Amniotic stem cell (primary cell): ENCODE measurements at regions not wholly inside any gene's neighbourhood (a gene's known extent, or its start where the extent isn't known, plus 50 kb on each side); places are given as distances from the start of the nearest gene placed in this dataset.
"Not testable (repeated sequence)": the region's sequence is repeated elsewhere in the genome, so short reads cannot be mapped to it uniquely, and the experiment has no call there.

Experiments
- DNase-seq: peaks from one replicate; lab custom pipeline; 2025; lab: John Stamatoyannopoulos, UW

DNA sequence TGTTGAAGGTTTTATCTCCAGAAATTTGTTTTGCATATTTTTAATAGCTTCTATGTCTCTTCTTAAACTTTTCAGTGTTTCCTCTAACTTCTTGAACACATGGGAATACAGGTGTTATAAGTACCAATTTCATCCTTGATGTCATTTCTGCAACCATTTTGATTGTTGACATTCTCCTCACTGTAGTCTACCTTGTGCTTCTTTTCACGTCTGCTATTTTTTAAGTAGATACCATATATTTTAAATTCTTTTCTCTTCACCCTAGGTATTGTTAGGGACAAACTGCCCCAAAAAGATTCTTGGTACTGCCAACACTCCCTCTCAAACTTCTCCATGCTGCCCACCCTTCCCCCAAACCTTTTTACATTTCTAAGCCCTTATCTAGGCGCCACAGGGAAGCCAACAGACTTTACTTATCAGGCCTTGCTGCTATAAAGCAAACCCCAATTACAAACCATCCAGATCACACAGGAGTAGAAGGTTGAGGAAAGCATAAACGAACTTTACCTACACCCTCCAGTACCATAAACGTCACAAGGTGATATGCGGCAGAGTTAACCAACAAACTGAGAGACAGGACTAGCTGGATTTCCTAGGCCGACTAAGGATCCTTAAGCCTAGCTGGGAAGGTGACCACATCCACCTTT lies 1165.3 kb downstream of the TAF11L14 start:
- no peak for DNase-seq

DNA sequence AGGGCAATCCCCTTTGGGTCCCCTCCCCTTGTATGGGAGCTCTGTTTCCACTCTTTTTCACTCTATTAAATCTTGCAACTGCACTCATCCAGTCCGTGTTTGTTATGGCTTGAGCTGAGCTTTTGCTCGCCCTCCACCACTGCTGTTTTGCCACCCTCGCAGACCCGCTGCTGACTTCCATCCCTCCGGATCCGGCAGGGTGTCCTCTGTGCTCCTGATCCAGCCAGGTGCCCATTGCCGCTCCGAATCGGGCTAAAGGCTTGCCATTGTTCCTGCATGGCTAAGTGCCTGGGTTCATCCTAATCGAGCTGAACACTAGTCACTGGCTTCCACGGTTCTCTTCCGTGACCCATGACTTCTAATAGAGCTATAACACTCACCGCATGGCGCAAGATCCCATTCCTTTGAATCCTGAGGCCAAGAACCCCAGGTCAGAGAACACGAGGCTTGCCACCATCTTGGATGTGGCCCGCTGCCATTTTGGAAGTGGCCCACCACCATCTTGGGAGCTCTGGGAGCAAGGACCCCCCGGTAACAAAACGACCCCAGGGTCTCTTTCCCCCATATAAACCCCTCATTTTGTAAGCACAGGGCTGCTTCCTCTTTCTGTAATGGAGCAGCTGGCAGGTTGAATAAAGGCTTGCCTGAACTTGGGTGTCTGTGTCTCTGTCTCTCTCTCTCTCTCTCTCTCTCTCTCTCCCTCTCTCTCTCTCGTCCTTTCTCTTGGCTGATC lies 1166.2 kb downstream of the TAF11L14 start:
- no peak for DNase-seq

DNA sequence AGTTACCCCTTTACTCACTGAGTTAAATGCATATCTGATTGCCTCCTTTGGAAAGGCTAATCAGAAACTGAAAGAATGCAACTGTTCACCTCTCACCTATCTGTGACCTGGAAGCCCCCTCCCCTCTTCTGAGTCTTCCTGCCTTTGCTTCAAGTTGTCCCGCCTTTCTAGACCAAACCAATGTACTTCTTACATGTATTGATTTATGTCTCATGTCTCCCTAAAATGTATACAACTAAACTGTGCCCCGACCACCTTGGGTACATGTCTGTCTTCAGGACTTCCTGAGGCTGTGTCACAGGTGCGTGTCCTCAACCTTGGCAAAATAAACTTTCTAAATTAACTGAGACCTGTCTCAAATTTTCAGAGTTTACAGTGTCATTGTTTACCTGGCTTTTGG lies 1167.2 kb downstream of the TAF11L14 start:
- not testable (repeated sequence) for DNase-seq

DNA sequence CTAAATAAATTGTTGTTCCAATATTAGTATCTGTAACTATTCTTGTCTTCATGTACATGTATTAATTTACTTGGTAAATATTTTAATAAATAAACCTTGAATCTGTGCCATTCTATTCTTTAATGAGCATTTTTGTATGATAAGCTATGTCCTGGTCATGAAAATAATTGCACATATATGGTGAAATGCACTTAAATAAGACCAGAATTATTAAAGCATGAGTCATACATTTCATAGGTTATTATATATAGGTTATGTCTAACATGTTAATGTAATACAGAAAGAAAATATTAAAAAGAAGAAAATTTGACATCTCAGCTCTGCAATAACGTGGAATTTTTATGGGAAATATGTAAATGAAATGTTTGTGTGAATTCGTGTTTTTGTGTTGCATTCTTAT lies 1168.1 kb downstream of the TAF11L14 start:
- no peak for DNase-seq

DNA sequence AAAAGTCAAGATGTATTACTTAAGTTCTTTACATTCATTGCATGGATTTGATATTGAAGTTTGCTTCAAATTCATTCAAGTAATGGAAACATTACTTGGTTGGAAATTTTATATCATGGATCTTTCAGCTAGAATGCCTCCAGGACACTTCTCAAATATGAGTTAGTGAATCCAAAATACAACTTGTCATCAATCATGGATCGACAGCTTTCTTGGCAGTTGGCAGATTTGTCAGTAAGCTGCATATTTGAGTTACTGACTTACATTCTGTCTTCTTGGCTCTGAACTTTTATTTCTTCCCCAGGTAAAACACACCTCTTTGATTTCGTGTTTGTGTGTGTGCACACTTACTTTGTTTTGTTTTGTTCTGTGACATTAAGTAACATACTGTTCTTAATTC lies 1171.1 kb downstream of the TAF11L14 start:
- DNase-seq: no peak

DNA sequence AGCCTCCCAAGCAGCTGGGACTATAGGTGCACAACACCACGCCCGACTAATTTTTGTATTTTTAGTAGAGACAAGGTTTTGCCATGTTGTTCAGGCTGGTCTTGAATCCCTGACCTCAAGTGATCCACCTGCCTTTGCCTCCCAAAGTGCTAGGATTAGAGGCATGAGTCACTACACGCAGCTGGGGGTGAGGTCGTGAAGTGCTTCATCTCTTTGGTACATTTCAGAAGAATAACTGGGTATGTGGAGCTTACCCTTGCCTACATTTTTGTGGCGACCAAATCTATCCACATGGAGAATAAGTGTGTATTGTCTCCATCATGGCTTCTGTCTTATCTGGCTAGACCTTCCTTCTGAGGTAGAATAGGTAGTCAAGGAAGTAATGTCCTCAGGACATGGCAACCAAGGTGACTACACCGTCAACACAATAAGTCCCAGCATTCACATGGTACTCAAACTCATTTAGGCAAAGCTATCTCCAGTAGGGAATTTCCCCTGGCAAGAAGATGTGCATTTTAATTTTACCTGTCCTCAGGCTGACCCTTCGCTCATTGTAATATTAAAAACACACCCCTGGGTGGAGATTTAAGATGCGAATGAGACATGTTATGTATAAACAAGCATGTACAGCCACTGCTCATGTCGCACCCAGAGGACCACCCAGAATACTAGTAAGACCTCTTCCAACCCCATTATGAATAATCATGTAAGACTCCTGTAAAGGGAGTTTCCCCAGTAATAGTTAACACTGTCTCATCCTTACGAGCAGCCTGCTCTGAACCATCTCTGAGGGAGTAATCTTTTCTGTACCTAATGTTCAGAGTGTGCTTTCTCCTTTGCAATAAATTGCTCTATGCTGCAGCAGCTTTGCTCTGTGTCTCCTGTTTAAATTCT lies 1173.2 kb downstream of the TAF11L14 start:
- DNase-seq: no peak

DNA sequence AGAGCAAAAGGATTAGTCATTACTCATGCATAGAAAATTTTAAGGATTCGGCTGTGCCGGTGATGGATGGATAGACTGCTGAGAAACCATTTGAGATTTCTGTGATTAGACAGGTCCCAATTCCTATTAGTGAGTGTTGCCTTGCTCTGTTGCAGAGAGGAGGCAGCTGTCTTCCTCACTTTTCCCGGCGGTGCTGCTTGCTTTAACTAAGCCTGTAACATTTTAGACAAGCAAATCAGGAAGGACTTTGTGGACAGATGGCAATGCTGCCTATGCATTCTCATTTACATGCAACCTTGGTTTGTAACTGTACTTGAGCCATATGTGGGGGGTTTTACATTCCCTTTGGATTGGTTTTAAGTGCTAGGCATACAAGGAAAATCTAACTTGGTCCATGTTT lies 1176.3 kb downstream of the CDH18 start:
- DNase-seq: no peak

DNA sequence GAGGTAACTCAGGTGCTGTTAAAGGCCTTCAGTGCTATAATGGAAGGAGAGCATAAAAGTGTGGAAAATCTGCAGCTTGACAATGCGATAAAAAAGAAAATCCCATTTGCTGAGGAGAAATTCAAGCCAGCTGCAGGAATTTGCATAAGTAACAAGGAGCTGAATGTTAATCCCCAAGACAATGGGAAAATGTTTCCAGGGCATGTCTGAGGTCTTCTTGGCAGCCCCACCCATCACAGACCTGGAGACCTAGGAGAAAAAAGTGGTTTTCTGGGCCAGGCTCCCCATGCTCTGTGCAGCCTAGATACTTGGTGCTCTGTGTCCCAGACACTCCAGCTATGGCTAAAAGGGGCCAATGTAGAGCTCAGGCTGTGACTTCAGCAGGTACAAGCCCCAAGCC lies 1159.6 kb downstream of the CDH18 start:
- DNase-seq: no peak

DNA sequence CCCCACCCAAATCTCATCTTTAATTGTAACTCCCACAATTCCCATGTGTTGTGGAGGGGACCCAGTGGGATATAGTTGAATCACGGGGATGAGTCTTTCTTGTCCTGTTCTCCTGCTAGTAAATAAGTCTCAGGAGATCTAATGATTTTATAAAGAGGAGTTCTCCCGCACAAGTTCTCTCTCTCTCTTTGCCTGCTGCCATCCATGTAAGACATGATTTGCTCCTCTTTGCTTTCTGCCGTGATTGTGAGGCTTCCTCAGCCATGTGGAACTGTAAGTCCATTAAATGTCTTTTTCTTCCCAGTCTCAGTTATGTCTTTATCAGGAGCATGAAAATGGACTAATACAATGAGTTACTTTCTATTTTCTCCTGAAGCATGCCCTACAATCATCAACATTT lies 1158.5 kb downstream of the CDH18 start:
- DNase-seq: no peak

DNA sequence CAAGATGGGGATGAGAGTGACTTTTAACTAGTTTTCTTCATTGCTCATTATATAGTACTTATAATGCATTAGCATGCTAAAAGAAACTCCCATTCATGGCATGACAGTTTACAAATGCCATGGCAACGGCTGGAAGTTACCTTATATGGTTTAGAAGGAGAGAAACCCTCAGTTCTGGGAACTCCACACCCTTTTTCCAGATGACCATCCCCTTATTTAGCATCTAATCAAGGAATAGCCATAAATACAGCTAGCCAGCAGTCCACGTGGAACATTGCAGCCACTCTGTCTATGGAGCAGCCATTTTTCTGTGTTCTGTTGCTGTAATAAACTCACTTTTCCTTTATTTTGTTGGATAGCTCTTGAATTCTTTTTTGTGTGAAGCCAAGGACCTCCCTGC lies 1137.8 kb downstream of the CDH18 start:
- DNase-seq: no peak

DNA sequence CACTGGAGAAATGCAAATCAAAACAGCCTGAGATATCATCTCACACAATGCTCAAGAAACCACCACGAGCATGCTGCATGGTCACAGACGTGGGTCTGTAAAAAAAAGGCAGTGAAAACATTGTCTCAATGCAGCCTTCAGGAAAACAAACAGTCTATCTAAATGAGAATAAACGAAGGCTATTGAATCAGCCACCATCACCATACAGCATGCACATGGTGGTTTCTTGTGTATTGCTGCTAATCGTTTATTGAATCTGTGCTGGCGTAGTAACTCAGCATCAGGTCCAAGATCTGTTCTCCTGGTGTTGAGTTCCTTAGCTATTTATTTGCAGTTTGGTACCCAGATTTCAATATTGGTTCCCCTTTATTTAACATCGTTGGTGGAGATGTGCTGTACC lies 1115.0 kb downstream of the CDH18 start:
- no peak for DNase-seq

DNA sequence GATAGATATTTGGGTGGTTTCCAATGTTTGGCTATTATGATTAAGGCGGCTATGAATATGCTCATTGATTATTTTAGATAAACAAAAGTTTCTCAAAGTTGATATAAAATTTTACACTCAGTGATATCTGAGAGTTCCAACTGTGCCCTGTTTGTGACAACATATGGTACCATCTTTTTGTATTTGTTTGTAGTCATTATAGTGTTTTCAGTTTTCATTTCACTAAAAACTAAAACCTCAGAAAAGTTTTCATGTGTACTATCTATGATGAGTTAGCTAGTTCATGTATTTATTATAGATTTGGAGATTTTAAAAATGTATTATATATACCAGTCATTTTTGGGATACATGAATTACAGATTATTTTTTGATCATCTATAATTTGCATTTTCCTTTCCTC lies 1111.4 kb downstream of the CDH18 start:
- no peak for DNase-seq

DNA sequence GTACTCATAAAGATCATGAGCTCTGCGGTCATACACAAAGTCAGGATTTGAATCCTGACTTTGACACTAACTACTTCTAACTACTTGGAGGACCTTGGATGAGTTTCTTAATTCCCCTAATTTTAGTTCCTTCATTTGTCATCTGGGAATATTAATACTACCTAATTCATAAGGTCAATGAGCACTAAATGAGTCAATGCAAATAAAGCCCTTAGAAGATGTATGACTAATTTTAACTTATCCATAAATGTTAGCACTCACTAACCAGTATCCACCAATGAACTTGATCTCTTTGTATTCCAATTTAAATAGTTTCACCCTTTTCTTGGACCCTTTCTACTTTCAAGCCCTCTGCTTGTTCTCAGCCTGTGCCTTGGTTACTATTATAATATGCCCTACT lies 1106.4 kb downstream of the CDH18 start:
- no peak for DNase-seq

DNA sequence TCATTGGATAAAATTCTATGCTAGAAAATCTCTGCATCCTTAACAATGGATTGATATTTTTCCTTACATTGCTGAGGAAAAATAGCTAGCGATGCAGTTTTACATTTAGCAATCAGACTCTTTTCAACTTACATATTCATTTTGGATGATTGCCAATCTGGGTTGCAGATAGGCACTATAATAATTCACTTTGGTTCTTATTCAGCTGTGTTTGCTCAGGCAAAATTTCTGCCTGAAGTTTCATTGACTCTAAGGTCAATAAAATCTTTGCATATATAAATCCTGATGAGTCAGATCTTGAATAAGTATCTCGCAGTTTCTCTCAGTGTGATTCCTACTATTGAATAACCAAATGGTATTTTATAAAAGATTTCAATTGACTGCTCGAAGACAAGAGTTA lies 1105.8 kb downstream of the CDH18 start:
- no peak for DNase-seq

DNA sequence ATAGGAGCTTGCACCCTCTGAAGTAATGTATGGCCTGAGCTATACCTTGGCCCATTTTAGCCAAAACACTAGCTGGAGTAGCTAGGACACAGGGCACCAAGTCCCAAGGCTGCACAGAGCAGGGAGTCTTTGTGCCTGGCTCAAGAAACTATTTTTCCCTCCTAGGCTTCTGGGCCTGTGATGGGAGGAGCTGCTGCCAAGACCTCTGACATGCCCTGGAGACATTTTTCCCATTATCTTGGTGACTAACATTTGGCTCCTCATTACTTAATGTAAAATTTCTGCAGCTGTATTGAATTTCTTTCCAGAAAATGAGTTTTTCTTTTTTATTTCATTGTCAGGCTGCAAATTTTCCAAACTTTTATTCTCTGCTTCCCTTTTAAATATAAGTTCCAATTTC lies 1099.2 kb downstream of the CDH18 start:
- no peak for DNase-seq

DNA sequence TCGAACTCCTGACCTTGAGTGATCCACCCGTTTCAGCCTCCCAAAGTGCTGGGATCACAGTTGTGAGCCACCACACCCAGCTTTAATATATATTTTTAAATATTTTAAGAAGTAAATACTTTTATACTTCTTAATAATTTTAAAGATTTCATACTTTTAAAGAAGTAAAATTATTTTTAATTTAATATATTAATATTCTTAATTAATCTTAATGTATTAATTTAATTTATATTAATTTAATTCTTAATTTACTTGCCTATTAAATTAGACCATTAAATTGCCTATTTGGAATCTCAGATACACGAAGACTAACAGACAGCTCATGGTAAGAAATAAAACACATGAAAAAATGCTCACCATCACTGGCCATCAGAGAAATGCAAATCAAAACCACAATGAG lies 1087.4 kb downstream of the CDH18 start:
- no peak for DNase-seq

DNA sequence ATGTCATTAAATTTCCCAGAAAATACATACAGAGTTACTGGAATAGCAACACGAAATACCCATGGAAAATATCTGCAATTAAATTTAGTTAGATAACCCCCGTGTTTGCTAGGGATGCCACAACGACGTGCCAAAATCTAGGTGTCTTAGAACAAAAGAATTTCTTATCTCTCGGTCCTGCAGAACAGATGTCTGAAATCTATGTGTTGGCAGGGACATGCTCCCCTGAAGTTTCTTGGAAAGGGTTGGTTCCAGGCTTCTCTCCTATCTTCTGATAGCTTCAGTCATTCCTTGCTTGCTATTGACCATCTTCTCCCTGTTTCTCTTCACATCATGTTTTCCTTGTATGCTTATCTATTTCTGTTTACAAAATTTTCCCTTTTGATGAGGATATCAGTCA lies 1067.0 kb downstream of the CDH18 start:
- no peak for DNase-seq

DNA sequence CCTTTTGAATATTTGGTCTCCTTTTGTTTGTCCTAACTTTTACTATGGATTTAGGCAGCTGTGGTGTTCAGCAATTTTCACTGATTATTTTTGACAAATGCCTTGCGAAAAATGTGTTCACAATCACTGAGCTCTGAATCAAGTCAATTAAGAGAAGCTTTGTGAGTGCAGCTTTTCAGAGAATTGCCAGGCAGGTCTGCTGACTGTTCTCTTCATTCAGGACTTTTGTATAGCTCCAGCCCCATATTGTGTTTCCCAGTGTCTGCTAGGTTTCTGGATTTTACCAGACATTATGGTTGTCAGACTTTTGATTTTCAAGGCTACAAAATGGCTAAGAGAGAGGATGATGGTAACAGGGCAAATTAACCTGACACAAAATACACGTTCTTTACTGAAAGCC lies 1055.9 kb downstream of the CDH18 start:
- no peak for DNase-seq

DNA sequence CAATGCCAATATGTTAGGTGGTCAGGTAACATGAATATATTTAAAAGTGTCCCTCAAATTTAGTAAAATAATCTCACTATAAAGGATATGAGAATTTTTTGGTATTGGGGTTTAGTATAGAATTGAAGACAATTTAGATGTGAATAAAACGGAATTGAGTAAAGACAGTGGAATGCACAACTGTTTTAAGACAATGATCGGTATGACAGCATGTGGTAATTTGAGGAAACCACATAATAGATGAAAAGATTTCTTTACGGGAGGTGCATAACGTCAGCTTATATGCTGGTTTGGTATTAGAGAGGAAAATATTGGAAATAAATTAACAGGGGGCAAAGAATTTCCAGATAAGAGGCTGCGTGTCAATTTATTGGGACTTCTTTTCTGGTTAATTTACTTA lies 1043.2 kb downstream of the CDH18 start:
- DNase-seq: no peak

DNA sequence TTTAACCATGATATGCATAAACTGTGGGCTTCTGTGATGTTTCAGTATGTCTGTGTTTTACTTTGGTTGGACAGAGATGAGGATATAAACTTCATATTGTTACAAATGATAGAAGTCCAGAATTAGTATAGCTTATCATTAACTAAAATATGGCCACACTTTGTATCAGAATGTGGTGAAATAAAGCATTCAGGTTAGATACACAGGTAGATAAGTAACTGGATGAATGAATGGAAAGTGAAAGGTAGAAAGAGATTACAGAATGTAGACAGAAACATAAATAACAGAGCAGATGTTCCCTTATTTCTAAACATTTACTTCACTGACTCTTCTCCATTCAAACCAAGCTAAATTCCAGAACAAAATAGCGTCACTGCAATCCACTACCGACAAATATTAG lies 1033.8 kb downstream of the CDH18 start:
- no peak for DNase-seq

DNA sequence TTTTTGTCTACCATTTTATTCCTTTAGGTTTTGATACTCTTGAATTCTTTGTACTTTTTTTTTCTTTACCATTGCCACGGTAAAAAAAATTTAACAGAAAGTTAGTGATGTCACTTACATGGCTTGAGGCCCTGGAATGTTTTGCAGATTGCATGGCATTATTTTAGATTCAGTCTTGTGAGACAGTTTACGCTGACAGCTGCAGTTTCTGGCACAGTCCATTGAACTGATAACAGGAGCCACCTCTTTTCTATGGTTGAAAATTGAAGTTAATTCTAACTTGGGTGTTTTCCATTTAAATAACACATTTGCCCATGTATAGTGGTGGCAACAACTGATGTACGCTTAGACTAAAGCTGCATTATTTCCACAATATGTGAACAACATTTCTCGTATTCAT lies 1028.5 kb downstream of the CDH18 start:
- no peak for DNase-seq

DNA sequence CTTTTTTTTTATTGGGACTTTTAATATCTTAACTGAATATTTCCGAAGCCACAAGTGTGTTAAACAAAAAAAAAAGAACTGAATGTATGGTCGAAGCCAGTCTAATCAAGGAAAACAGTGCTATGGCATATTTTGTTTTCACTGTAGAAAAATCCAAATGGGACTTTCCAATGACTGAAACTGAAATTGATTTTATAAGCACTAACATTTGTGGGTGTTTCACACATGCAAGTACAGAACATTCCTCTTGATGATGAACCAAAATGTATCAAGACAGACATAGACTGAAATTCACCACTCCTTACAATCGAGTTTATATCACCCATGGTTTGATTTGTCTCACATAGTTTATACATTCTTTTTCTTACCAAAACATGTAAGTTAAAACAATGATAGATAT lies 1026.8 kb downstream of the CDH18 start:
- no peak for DNase-seq

DNA sequence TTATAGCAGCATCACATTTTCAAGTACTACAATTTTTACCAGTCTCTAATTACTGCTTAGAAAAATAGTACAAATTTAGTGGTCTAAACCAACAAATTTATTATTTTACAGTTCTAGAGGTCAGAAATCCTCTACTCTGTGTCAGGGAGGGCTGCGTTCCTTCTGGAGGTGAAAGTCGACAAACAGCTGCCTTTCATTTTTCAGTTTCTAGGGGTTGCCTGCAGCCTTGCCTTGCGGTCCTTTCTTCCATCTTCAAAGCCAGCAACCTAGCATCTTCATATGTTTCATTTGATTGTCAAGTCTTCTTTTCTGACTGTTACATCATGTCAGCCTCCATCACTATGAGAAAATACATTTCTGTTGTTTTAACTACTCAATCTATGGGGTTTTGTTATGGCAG lies 1022.1 kb downstream of the CDH18 start:
- no peak for DNase-seq
